Breast epithelium (tissue), 3 donors: ENCODE measurements at regions not wholly inside any gene's neighbourhood (a gene's known extent, or its start where the extent isn't known, plus 50 kb on each side); places are given as distances from the start of the nearest gene placed in this dataset.

ENCODE experiments used
- CTCF ChIP-seq, 3 donors: fragments of 450-650 bp; IDR thresholded peaks; one replicate each; pipeline ENCODE4 v1.5.1; 2016 to 2017; ENCODE audit warnings: antibody characterized with exemption in 3 of 3, mild to moderate bottlenecking in 3 of 3, moderate library complexity in 3 of 3
- POLR2A ChIP-seq: fragments of 450-650 bp; IDR thresholded peaks from one replicate; pipeline ENCODE4 v1.6.1; 2016; ENCODE audit warnings: antibody characterized with exemption, mild to moderate bottlenecking, moderate library complexity
- POLR2AphosphoS5 ChIP-seq, 3 donors: sonication (generic); formaldehyde crosslinking; IDR thresholded peaks; one replicate each; pipeline ENCODE4 v1.6.1; 2017; ENCODE audit warnings: antibody characterized with exemption in 3 of 3

GRCh38 chr22:48613566-48614200 is 1214.0 kb downstream of the BRD1 start:
- TF ChIP-seq POLR2AphosphoS5 (IDR thresholded peaks at IDR 0.05) (no peak), CTCF (IDR thresholded peaks at IDR 0.05) (no peak), POLR2A (no peak)
